ENCODE measurements at regions not wholly inside any gene's neighbourhood (a gene's known extent, or its start where the extent isn't known, plus 50 kb on each side); places are given as distances from the start of the nearest gene placed in this dataset.
"Not testable (repeated sequence)": the region's sequence is repeated elsewhere in the genome, so short reads cannot be mapped to it uniquely, and the experiment has no call there.

- Histone ChIP-seq H2AFZ (ENCODE audit: low read depth, low read length) (no peak overlapping the region), H3K4me2 (ENCODE audit: low read length) (no peak overlapping the region), H3K9me2 (ENCODE audit: insufficient read depth, low read length) (no peaks in the 10 kb centered on the region), H3K27me3 (ENCODE audit: insufficient read depth, low read depth, low read length) (no peaks in the 10 kb centered on the region), H3K36me3 (ENCODE audit: insufficient read depth, low read length) (no peaks in the 10 kb centered on the region), H3K9me3 (ENCODE audit: low read length) (peaks cover 3% of the 10 kb centered on the region), H4K20me1 (ENCODE audit: insufficient read depth) (no peaks in the 10 kb centered on the region), H3K79me2 (replicated peaks; ENCODE audit: insufficient read depth, low read length) (no peaks in the 10 kb centered on the region), H3F3A (ENCODE audit: insufficient read depth, low read length, poor library complexity, severe bottlenecking) (no peaks in the 10 kb centered on the region), H3K4me3 (ENCODE audit: low read length) (no peak overlapping the region), H3K9ac (ENCODE audit: low read length) (no peak overlapping the region), H3K27ac (ENCODE audit: low read length) (no peak overlapping the region)
- no peak for TF ChIP-seq REST (IDR thresholded peaks at IDR 0.05; ENCODE audit: borderline replicate concordance)
- TF ChIP-seq POLR2AphosphoS5 (IDR thresholded peaks at IDR 0.05): no peak
- TF ChIP-seq, protein P1, sequence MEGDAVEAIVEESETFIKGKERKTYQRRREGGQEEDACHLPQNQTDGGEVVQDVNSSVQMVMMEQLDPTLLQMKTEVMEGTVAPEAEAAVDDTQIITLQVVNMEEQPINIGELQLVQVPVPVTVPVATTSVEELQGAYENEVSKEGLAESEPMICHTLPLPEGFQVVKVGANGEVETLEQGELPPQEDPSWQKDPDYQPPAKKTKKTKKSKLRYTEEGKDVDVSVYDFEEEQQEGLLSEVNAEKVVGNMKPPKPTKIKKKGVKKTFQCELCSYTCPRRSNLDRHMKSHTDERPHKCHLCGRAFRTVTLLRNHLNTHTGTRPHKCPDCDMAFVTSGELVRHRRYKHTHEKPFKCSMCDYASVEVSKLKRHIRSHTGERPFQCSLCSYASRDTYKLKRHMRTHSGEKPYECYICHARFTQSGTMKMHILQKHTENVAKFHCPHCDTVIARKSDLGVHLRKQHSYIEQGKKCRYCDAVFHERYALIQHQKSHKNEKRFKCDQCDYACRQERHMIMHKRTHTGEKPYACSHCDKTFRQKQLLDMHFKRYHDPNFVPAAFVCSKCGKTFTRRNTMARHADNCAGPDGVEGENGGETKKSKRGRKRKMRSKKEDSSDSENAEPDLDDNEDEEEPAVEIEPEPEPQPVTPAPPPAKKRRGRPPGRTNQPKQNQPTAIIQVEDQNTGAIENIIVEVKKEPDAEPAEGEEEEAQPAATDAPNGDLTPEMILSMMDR (IDR thresholded peaks at IDR 0.05; ENCODE audit: poor library complexity, severe bottlenecking): no peak
- TF ChIP-seq MXI1 (conservative IDR thresholded peaks at IDR 0.05; ENCODE audit: poor library complexity, severe bottlenecking): no peak
- no peak for TF ChIP-seq TAF1 (IDR thresholded peaks at IDR 0.05; ENCODE audit: low read depth)
- no peak for TF ChIP-seq EP300 (conservative IDR thresholded peaks at IDR 0.05; ENCODE audit: poor library complexity, severe bottlenecking)
- no peak for TF ChIP-seq RAD21 (conservative IDR thresholded peaks at IDR 0.05)
- no peak for TF ChIP-seq SMC3 (conservative IDR thresholded peaks at IDR 0.05; ENCODE audit: poor library complexity)
- TF ChIP-seq EZH2 (IDR thresholded peaks at IDR 0.05; ENCODE audit: borderline replicate concordance, insufficient read depth, low read length, poor library complexity, severe bottlenecking): no peak
Measured at GRCh38 chr5:33105521-33105941, 335.2 kb upstream of the TARS1 start.

DNA sequence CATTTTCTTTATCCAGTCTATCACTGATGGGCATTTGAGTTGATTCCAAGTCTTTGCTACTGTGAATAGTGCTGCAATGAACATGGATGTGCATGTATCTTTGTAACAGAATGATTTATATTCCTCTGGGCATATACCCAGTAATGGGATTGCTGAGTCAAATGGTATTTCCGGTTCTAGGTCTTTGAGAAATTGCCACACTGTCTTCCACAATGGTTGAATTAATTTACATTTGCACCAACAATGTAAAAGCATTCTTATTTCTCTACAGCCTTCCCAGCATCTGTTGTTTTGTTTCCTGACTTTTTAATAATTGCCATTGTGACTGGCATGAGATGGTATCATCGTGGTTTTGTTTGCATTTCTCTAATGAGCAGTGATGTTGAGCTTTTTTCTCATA is 330.3 kb upstream of the TARS1 start:
- H2AFZ ChIP-seq (ENCODE audit: low read depth, low read length); H3K4me2 ChIP-seq (ENCODE audit: low read length); H3K36me3 ChIP-seq (ENCODE audit: insufficient read depth, low read length); H3K27ac ChIP-seq (ENCODE audit: low read length); H3K9me2 ChIP-seq (ENCODE audit: insufficient read depth, low read length); H3K27me3 ChIP-seq (ENCODE audit: insufficient read depth, low read depth, low read length); H3K9me3 ChIP-seq (ENCODE audit: low read length); H3K4me3 ChIP-seq (ENCODE audit: low read length); H3K79me2 ChIP-seq (replicated peaks; ENCODE audit: insufficient read depth, low read length); H4K20me1 ChIP-seq (ENCODE audit: insufficient read depth); H3F3A ChIP-seq (ENCODE audit: insufficient read depth, low read length, poor library complexity, severe bottlenecking); H3K9ac ChIP-seq (ENCODE audit: low read length): not testable (repeated sequence)

DNA sequence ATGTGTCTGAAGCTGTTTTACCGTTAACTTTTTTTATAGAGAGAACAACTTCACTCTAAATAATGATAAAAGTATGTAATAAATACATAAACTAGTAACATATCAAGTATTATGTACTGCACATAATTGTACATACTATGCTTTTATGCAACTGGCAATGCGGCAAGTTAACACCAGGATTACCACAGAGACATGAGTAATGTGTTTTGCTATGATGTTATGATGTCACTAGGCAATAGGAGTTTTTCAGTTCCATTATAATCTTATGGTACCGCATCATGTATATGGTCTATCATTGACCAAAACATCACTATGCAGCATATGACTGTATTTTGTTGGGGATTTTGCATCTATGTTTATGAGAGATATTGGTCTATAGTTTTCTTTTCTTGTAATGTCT is 326.4 kb upstream of the TARS1 start:
- Histone ChIP-seq H3K9me3 (ENCODE audit: low read length) (no peaks in the 10 kb centered on the region), H3K27me3 (ENCODE audit: insufficient read depth, low read depth, low read length) (no peaks in the 10 kb centered on the region), H3K36me3 (ENCODE audit: insufficient read depth, low read length) (no peaks in the 10 kb centered on the region), H3K79me2 (replicated peaks; ENCODE audit: insufficient read depth, low read length) (no peaks in the 10 kb centered on the region), H3K9me2 (ENCODE audit: insufficient read depth, low read length) (no peaks in the 10 kb centered on the region), H3K9ac (ENCODE audit: low read length) (no peak overlapping the region), H3K4me3 (ENCODE audit: low read length) (no peak overlapping the region), H3F3A (ENCODE audit: insufficient read depth, low read length, poor library complexity, severe bottlenecking) (no peaks in the 10 kb centered on the region), H2AFZ (ENCODE audit: low read depth, low read length) (no peak overlapping the region), H4K20me1 (ENCODE audit: insufficient read depth) (no peaks in the 10 kb centered on the region), H3K4me2 (ENCODE audit: low read length) (no peak overlapping the region), H3K27ac (ENCODE audit: low read length) (no peak overlapping the region)
- TF ChIP-seq POLR2AphosphoS5 (IDR thresholded peaks at IDR 0.05): no peak

Data from neural cell (in vitro differentiated cells).